OCI-LY3 (cell line): ENCODE measurements at regions not wholly inside any gene's neighbourhood (a gene's known extent, or its start where the extent isn't known, plus 50 kb on each side); places are given as distances from the start of the nearest gene placed in this dataset.

Experiments
- EZH2phosphoT487 ChIP-seq: fragments of 200-600 bp; shearing (Covaris generic); IDR thresholded peaks from 2 replicates; pipeline ENCODE4 v1.6.1; 2018; ENCODE audit warnings: antibody characterized with exemption, mixed run types, low read depth
- TF ChIP-seq, protein P1 (sequence below): fragments of 200-600, 300-600 bp; sonication (generic); IDR thresholded peaks from 2 replicates; pipeline ENCODE4 v1.5.1; 2014; ENCODE audit warnings: antibody characterized with exemption, low read length, low read depth

- TF ChIP-seq, protein P1, sequence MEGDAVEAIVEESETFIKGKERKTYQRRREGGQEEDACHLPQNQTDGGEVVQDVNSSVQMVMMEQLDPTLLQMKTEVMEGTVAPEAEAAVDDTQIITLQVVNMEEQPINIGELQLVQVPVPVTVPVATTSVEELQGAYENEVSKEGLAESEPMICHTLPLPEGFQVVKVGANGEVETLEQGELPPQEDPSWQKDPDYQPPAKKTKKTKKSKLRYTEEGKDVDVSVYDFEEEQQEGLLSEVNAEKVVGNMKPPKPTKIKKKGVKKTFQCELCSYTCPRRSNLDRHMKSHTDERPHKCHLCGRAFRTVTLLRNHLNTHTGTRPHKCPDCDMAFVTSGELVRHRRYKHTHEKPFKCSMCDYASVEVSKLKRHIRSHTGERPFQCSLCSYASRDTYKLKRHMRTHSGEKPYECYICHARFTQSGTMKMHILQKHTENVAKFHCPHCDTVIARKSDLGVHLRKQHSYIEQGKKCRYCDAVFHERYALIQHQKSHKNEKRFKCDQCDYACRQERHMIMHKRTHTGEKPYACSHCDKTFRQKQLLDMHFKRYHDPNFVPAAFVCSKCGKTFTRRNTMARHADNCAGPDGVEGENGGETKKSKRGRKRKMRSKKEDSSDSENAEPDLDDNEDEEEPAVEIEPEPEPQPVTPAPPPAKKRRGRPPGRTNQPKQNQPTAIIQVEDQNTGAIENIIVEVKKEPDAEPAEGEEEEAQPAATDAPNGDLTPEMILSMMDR: no peak
- no peak for TF ChIP-seq EZH2phosphoT487
Observed at GRCh38 chr11:103594283-103594682, 442.2 kb upstream of the DDI1 start.
